NT2/D1 (cell line): ENCODE measurements at regions not wholly inside any gene's neighbourhood (a gene's known extent, or its start where the extent isn't known, plus 50 kb on each side); places are given as distances from the start of the nearest gene placed in this dataset.

Experiments
- DNase-seq: peaks from one replicate; pipeline ENCODE4 v3.0.0-alpha.2; 2011; ENCODE audit warnings: low read depth, low spot score
- H3K27me3 ChIP-seq: 2 replicates; pipeline ENCODE4 v1.6.0; 2011; ENCODE audit warnings: mild to moderate bottlenecking; ENCODE audit not compliant: insufficient read length, insufficient read depth
- H3K36me3 ChIP-seq: 2 replicates; pipeline ENCODE4 v1.6.1; 2011; ENCODE audit warnings: mild to moderate bottlenecking, low read length, mixed read lengths; ENCODE audit not compliant: insufficient read depth, insufficient read length
- H3K4me1 ChIP-seq: 2 replicates; pipeline ENCODE4 v1.5.1; 2011; ENCODE audit not compliant: insufficient read depth, insufficient read length
- H3K4me3 ChIP-seq: 2 replicates; pipeline ENCODE4 v1.5.1; 2011; ENCODE audit warnings: low read depth; ENCODE audit not compliant: insufficient read length
- H3K9ac ChIP-seq: 2 replicates; pipeline ENCODE4 v1.6.0; 2011; ENCODE audit warnings: low read depth; ENCODE audit not compliant: insufficient read length
- H3K9me3 ChIP-seq: 2 replicates; pipeline ENCODE4 v1.5.1; 2011; ENCODE audit warnings: mild to moderate bottlenecking, low read length; ENCODE audit not compliant: insufficient read depth
- SUZ12 ChIP-seq: IDR thresholded peaks from 2 replicates; pipeline ENCODE4 v1.6.1; 2011; ENCODE audit not compliant: insufficient read length, insufficient read depth; ENCODE audit errors: extremely low read depth
- YY1 ChIP-seq: IDR thresholded peaks from 2 replicates; pipeline ENCODE4 v1.6.1; 2011; ENCODE audit not compliant: insufficient read length, insufficient read depth
- ZNF274 ChIP-seq: IDR thresholded peaks from 2 replicates; pipeline ENCODE4 v1.6.1; 2011; ENCODE audit warnings: mild to moderate bottlenecking, low read depth, low read length

GRCh38 chr20:17860301-17861197 is 108.0 kb downstream of the SNX5 start:
- no peaks in the 10 kb centered on the region for H3K36me3 ChIP-seq
- no peak for TF ChIP-seq YY1
- no peak for TF ChIP-seq SUZ12
- no peak for TF ChIP-seq ZNF274
- DNase-seq = no peak
- H3K9ac ChIP-seq = no peak overlapping the region
- H3K9me3 ChIP-seq = peaks cover 8% of the 10 kb centered on the region; the same call in 1 of the 2 replicates
- H3K27me3 ChIP-seq = no peaks in the 10 kb centered on the region
- no peak overlapping the region for H3K4me3 ChIP-seq
- peaks cover 4% of the 10 kb centered on the region for H3K4me1 ChIP-seq

- no peak for DNase-seq
- Histone ChIP-seq H3K4me1 (peaks cover 4% of the 10 kb centered on the region), H3K9me3 (peaks cover 8% of the 10 kb centered on the region; the same call in 1 of the 2 replicates), H3K4me3 (no peak overlapping the region), H3K27me3 (no peaks in the 10 kb centered on the region), H3K36me3 (no peaks in the 10 kb centered on the region), H3K9ac (no peak overlapping the region)
- no peak for TF ChIP-seq SUZ12
- no peak for TF ChIP-seq ZNF274
- TF ChIP-seq YY1 = no peak
Measured at GRCh38 chr20:17859616-17860232, 108.9 kb downstream of the SNX5 start.

- Histone ChIP-seq H3K27me3 (no peaks in the 10 kb centered on the region), H3K36me3 (no peaks in the 10 kb centered on the region), H3K9me3 (peaks cover 8% of the 10 kb centered on the region; the same call in 1 of the 2 replicates), H3K9ac (no peak overlapping the region), H3K4me1 (peaks cover 6% of the 10 kb centered on the region), H3K4me3 (no peak overlapping the region)
- TF ChIP-seq SUZ12 (no peak), ZNF274 (no peak), YY1 (no peak)
- no peak for DNase-seq
Measured at GRCh38 chr20:17859002-17859615, 109.5 kb downstream of the SNX5 start.

- Histone ChIP-seq H3K4me1 (peaks cover 6% of the 10 kb centered on the region), H3K9ac (no peak overlapping the region), H3K27me3 (no peaks in the 10 kb centered on the region), H3K36me3 (no peaks in the 10 kb centered on the region), H3K9me3 (peaks cover 8% of the 10 kb centered on the region; the same call in 1 of the 2 replicates), H3K4me3 (no peak overlapping the region)
- no peak for TF ChIP-seq ZNF274
- TF ChIP-seq YY1 = no peak
- no peak for TF ChIP-seq SUZ12
- DNase-seq = no peak
Measured at GRCh38 chr20:17858450-17859001, 110.1 kb downstream of the SNX5 start.

GRCh38 chr20:17857639-17858449 is 110.8 kb downstream of the SNX5 start:
- Histone ChIP-seq H3K9me3 (peaks cover 8% of the 10 kb centered on the region; the same call in 1 of the 2 replicates), H3K9ac (no peak overlapping the region), H3K4me1 (peaks cover 6% of the 10 kb centered on the region), H3K36me3 (no peaks in the 10 kb centered on the region), H3K4me3 (no peak overlapping the region), H3K27me3 (no peaks in the 10 kb centered on the region)
- DNase-seq = no peak
- TF ChIP-seq YY1 (no peak), ZNF274 (no peak), SUZ12 (no peak)

GRCh38 chr20:17856837-17857605 is 111.6 kb downstream of the SNX5 start:
- Histone ChIP-seq H3K27me3 (no peaks in the 10 kb centered on the region), H3K9ac (no peak overlapping the region), H3K4me1 (peaks cover 6% of the 10 kb centered on the region), H3K36me3 (no peaks in the 10 kb centered on the region), H3K4me3 (no peak overlapping the region), H3K9me3 (peaks cover 8% of the 10 kb centered on the region; the same call in 1 of the 2 replicates)
- DNase-seq = no peak
- no peak for TF ChIP-seq ZNF274
- TF ChIP-seq SUZ12 = no peak
- TF ChIP-seq YY1 = no peak
